HG03442 (cell line): ENCODE measurements at regions not wholly inside any gene's neighbourhood (a gene's known extent, or its start where the extent isn't known, plus 50 kb on each side); places are given as distances from the start of the nearest gene placed in this dataset.

Experiments used
- ATAC-seq: cut with Tn5 transposase; IDR thresholded peaks from one replicate; pipeline ENCODE4 v1.9.1; 2021; ENCODE audit warnings: mild to moderate bottlenecking, moderate library complexity; ENCODE audit not compliant: unreplicated experiment

- ATAC-seq: no peak
These were observed 52.4 kb upstream of the TRIO start for GRCh38 chr5:14090755-14091154.

GRCh38 chr5:14090290-14090689, 52.9 kb upstream of the TRIO start:
- ATAC-seq: no peak

- ATAC-seq: no peak
These were observed 53.9 kb upstream of the TRIO start for GRCh38 chr5:14089198-14089597.

DNA sequence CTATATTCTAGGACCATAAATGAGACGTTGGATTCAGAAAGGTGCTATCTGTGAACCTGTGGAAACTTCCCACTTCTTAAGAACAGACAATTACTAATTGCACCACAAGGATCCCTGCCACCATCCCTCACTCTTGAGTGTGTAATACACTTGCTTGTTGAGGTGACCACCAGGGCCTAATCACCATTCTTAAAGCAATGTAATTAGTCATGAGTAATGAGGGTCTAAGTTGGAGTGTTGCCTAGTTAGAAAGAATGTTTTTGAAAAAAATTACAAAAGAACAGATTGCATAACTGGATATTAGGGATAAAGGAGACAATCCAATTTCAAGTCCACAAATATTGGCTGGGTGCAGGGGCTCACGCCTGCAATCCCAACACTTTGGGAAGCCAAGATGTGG, 56.9 kb upstream of the TRIO start:
- no peak for ATAC-seq

DNA sequence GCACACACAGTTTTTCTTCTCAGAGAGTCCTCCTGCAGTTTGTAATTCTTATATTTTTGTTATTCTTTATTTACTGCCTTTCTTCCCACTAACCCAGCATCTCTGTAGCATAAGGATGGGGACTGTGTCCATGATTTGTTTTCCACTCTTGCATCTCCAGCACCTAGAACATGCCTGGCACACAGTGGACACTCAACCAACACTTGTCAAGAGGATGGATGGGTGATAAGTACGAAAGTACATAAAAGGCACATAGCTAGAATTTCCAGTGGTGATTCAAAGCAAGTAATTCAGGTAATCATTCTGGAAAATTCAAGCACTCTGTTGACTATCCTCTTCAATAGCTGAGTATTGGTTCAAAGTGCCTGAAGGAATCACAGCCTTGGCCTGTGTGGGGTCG, 60.2 kb upstream of the TRIO start:
- no peak for ATAC-seq

DNA sequence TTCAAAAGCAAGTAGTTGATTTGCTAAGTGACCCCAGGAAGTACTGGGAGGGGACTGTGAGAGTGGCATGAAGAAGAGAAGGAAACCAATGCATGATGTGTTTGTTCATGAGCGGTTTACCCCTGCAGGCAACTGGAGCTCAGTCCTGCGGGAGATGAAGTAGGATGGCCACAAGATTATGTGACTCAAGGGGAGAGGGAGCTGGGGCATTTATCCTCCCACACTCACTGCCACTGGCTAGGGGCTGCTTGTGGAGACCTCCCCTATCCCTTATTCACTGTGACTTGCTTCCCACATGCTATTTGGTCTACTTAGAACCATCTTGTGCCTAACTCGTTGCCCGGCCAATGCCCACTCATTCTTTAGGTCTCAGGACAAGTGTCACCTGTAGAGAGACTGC, 60.6 kb upstream of the TRIO start:
- ATAC-seq: no peak

DNA sequence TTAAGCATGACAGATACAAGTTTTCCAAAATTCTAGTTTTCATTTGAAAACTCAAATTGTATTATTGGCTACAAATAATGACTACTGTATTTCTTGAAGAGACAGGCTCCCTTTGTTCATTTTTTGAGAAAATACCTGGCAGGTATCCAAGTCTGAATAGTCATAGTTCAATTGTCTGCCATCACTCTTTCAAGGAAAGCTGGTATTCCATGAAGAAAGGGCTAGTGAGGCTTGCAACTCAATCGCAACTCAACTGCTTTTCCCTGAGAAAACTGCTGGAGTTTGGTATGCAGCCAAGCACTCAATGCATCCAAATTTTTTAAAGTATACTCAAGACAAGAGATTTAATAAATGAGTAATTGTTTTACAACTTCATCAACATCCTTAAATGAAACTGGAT, 61.4 kb upstream of the TRIO start:
- no peak for ATAC-seq

- no peak for ATAC-seq
These were observed 64.4 kb upstream of the TRIO start for GRCh38 chr5:14078716-14079115.

- no peak for ATAC-seq
These were observed 65.6 kb upstream of the TRIO start for GRCh38 chr5:14077501-14077900.

GRCh38 chr5:14076561-14076960, 66.6 kb upstream of the TRIO start:
- ATAC-seq: no peak

GRCh38 chr5:14075937-14076336, 67.2 kb upstream of the TRIO start:
- no peak for ATAC-seq

GRCh38 chr5:14071433-14071832, 71.7 kb upstream of the TRIO start:
- no peak for ATAC-seq

DNA sequence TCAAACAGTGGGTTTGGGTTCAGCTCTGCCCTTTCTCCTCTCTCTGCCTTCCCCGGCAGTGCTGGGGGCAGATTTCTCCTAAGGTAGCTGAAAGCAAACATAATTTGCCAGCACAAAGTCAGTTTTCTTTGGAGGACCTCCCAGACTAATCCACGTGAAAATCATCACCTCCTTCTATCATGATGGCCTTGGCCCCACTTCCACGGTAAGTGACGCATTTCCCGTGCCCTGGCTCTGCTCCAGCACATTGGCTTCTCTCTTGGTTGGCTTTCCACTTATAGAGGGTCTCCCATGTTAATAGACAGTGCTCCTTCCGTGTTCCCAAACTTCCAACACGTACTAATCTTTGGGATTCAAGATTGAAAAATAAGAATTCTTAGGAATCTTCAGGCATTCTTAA, 74.1 kb upstream of the TRIO start:
- ATAC-seq: no peak

GRCh38 chr5:14068136-14068535, 75.0 kb upstream of the TRIO start:
- ATAC-seq: no peak

DNA sequence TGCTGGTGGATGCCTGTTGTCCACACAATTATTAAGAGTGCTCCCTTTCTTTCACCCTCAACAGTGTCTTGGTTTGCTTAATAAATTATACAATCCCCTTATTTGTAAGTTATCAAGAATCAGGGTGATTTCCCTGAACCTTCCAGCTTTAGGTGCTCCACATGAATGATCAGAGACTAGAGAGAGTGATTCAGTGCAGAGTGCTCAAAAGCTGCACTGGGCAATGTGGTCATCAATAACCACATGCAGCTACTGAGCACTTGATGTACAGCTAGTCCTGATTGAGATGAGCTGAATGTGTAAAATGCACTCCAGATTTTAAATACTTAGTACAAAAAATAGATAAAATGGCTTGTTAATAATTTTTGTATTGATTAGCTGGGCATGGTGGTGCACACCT, 76.8 kb upstream of the TRIO start:
- no peak for ATAC-seq

DNA sequence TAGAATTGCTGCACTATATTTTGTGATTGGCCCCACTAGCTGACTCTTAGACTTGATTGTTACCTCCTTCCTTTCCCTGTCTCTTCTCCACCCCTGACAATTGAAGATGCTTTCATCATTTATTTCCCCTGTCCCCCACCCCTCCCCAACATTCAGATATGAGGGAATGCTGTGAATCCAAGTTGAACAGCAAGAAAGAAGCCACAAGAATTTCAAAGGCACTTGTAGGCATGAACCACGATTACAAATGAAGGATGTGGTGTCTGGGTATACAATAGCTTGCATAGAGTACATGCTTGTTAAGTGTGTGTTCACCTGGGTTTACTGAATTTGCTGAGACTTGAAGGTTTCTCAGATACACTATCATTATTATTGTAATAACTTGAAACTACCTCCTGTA, 78.3 kb upstream of the TRIO start:
- no peak for ATAC-seq

GRCh38 chr5:14063691-14064090, 79.5 kb upstream of the TRIO start:
- ATAC-seq: no peak

DNA sequence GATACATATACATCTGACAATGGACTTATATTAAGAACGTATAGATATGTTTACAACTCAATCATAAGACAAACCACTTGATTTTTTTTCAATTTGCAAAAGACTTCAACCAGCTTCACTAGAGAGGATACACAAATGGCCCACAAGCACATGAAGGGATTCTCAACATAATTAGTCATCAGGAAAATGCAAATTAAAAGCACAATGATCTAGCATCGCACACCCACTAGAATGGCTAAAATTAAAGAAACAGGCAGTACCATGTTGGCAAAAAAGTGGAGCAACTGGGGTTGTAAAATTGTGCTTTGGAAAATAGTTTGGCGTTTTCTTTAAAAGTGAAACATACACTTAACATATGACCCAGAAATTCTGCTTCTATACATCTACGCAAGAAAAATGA, 80.0 kb upstream of the TRIO start:
- ATAC-seq: no peak

DNA sequence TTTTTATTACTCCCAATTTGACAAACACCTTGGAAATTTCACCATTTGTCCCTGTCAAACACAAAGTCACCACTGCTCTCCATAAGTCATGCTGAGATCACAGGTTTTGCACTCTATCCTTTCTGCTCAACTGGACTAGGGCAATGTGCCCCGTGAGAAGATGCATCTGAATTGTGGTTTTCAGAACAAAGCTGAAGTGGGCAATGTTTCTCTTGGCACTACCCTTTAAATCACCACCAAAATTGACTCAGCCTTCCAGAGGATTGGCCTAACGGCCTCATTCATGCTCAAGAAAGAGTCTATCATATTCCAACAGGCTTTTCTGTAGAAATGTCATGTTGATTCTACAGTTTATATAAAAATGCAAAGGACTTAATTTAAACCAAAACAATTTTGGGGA, 81.0 kb upstream of the TRIO start:
- ATAC-seq: no peak

DNA sequence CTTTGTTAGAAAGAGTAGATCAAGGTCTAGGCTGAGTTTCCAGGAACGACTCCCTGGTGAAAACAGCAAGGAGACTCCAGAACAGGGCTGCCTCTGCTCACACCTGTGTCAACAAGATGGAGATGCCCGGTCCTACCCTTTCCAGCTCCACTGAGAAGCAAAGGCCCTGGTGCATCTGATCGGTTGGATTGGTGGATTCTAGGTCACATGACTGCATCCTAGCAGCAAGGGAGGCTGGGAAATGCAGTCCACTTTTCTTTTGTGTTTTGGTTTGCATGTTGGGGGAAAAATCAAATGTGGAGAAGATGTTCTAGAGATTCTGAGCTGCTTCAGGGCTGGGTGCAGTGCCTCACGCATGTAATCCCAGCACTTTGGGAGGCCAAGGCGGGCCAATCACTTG, 82.0 kb upstream of the TRIO start:
- no peak for ATAC-seq

DNA sequence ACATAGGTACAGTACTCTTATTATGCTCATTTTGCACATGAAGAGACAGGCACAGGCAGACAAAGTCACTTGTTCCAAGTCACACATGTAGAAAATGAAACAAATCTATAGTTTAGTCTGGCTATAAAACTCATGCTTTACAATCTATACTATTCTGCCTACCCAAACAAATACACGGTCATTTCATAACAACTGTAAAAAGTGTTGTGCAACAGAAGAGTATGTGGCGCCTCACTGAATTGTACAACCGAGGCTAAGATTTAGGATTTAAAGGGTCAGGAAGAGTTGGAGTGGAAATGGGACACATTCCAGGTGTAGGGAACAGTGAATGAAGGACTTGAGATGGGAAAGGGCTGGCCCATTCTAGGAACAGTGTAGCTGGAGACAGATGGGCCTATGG, 82.9 kb upstream of the TRIO start:
- no peak for ATAC-seq

- no peak for ATAC-seq
These were observed 83.3 kb upstream of the TRIO start for GRCh38 chr5:14059810-14060209.

- ATAC-seq: no peak
These were observed 85.9 kb upstream of the TRIO start for GRCh38 chr5:14057289-14057688.

- ATAC-seq: no peak
These were observed 87.1 kb upstream of the TRIO start for GRCh38 chr5:14056039-14056438.
